NCI-H2107 (cell line): ENCODE measurements at regions not wholly inside any gene's neighbourhood (a gene's known extent, or its start where the extent isn't known, plus 50 kb on each side); places are given as distances from the start of the nearest gene placed in this dataset.

Experiments
- DNase-seq: peaks from one replicate; lab custom pipeline; 2025; lab: John Stamatoyannopoulos, UW

GRCh38 chr19:28936001-28936400 lies 276.9 kb downstream of the UQCRFS1 start:
- DNase-seq, result no peak

- no peak for DNase-seq
Measured at GRCh38 chr19:28934631-28935030, 278.3 kb downstream of the UQCRFS1 start.

GRCh38 chr19:28933039-28933438 lies 279.9 kb downstream of the UQCRFS1 start:
- DNase-seq, result no peak

GRCh38 chr19:28932446-28932845 lies 280.5 kb downstream of the UQCRFS1 start:
- DNase-seq, result no peak

GRCh38 chr19:28929006-28929405 lies 283.9 kb downstream of the UQCRFS1 start:
- no peak for DNase-seq

GRCh38 chr19:28927456-28927855 lies 285.5 kb downstream of the UQCRFS1 start:
- DNase-seq, result no peak

GRCh38 chr19:28920269-28921066 lies 292.5 kb downstream of the UQCRFS1 start:
- DNase-seq, result no peak

GRCh38 chr19:28917621-28918020 lies 295.3 kb downstream of the UQCRFS1 start:
- no peak for DNase-seq

- DNase-seq, result no peak
Measured at GRCh38 chr19:28915737-28916460, 297.1 kb downstream of the UQCRFS1 start.

- DNase-seq, result no peak
Measured at GRCh38 chr19:28915202-28915601, 297.7 kb downstream of the UQCRFS1 start.

GRCh38 chr19:28914173-28914572 lies 298.8 kb downstream of the UQCRFS1 start:
- no peak for DNase-seq

GRCh38 chr19:28913626-28914025 lies 299.3 kb downstream of the UQCRFS1 start:
- no peak for DNase-seq

- DNase-seq, result no peak
Measured at GRCh38 chr19:28908941-28909340, 304.0 kb downstream of the UQCRFS1 start.

- no peak for DNase-seq
Measured at GRCh38 chr19:28907534-28907933, 305.4 kb downstream of the UQCRFS1 start.

- no peak for DNase-seq
Measured at GRCh38 chr19:28905996-28906395, 307.0 kb downstream of the UQCRFS1 start.

- DNase-seq, result no peak
Measured at GRCh38 chr19:28899703-28900102, 313.2 kb downstream of the UQCRFS1 start.

GRCh38 chr19:28898249-28898648 lies 314.7 kb downstream of the UQCRFS1 start:
- DNase-seq, result no peak

- DNase-seq, result no peak
Measured at GRCh38 chr19:28889941-28890670, 322.8 kb downstream of the UQCRFS1 start.

GRCh38 chr19:28887920-28888618 lies 324.9 kb downstream of the UQCRFS1 start:
- DNase-seq, result no peak

GRCh38 chr19:28886708-28887107 lies 326.2 kb downstream of the UQCRFS1 start:
- no peak for DNase-seq

GRCh38 chr19:28885965-28886364 lies 327.0 kb downstream of the UQCRFS1 start:
- DNase-seq, result no peak
